Heart right ventricle (tissue), 16 donors: ENCODE measurements at regions not wholly inside any gene's neighbourhood (a gene's known extent, or its start where the extent isn't known, plus 50 kb on each side); places are given as distances from the start of the nearest gene placed in this dataset.

Experiments used
- ATAC-seq, 8 donors: fragments of 200-7000 bp; cut with Tn5 transposase; one replicate each; pipeline ENCODE4 v1.9.1; 2020; ENCODE audit warnings: mild to moderate bottlenecking in 8 of 8, moderate library complexity in 8 of 8, moderate number of reproducible peaks in 1 of 8
- DNase-seq, 2 donors: peaks; one replicate each; pipeline ENCODE4 v3.0.0-alpha.2; 2020
- H3K27ac ChIP-seq, 10 donors: fragments of 200-600 bp; sonication (generic) in 2 of 10; one replicate each; pipeline versions ENCODE4 v1.5.0 to v1.8.0; 2020 to 2022; ENCODE audit warnings: mild to moderate bottlenecking in 3 of 10
- H3K27me3 ChIP-seq, 7 donors: fragments of 200-600 bp; one replicate each; pipeline ENCODE4 v1.8.0; 2021 to 2022; ENCODE audit warnings: mild to moderate bottlenecking in 2 of 7
- H3K36me3 ChIP-seq, 9 donors: fragments of 200-600 bp; sonication (generic) in 1 of 9; one replicate each; pipeline versions ENCODE4 v1.5.0 to v1.8.0; 2020 to 2022; ENCODE audit warnings: mild to moderate bottlenecking in 2 of 9
- H3K4me1 ChIP-seq, 9 donors: fragments of 200-600 bp; sonication (generic) in 1 of 9; one replicate each; pipeline versions ENCODE4 v1.5.0 to v1.8.0; 2020 to 2022; ENCODE audit warnings: mild to moderate bottlenecking in 4 of 9
- H3K4me3 ChIP-seq, 10 donors: fragments of 200-600 bp; sonication (generic) in 2 of 10; one replicate each; pipeline versions ENCODE4 v1.5.0 to v1.8.0; 2020 to 2022; ENCODE audit warnings: mild to moderate bottlenecking in 7 of 10, moderate library complexity in 2 of 10
- H3K9me3 ChIP-seq, 11 donors: fragments of 200-600 bp in 10 of 11; sonication (generic) in 2 of 11; one replicate each; pipeline versions ENCODE4 v1.5.0 to v1.8.0; 2013 to 2022; ENCODE audit warnings: mild to moderate bottlenecking in 2 of 11, control low read depth in 1 of 11, moderate library complexity in 1 of 11
- CTCF ChIP-seq, 9 donors: fragments of 200-600 bp; sonication (generic) in 2 of 9; IDR thresholded peaks; one replicate each; pipeline versions ENCODE4 v1.5.0 to v1.8.0; 2021 to 2022; ENCODE audit warnings: antibody characterized with exemption in 9 of 9, mild to moderate bottlenecking in 5 of 9, moderate library complexity in 1 of 9
- WGBS, 2 donors: extraction: QIAGEN DNeasy Blood & Tissue Kit; methylation state at CpG; one replicate each; pipeline ENCODE4 v1.1.7; 2013; ENCODE audit warnings: inconsistent platforms in 1 of 2; 5-methylcytosine and 5-hydroxymethylcytosine counted together
- intact Hi-C, 10 donors: fragments of 100-400 bp; cut with DNase I; formaldehyde crosslinking; loops; one replicate each; pipeline versions ENCODE4 v1.11.1 to v1.14.2; 2022
- donor health status: Arrhythmogenic right ventricular cardiomyopathy.
- donor health status: ischemic (EF 13 %, LVEDD 7.1; RV severe dilation, severe dysfunction).
- donor health status: healthy with polysubstance abuse.
- donor health status: DM: no; HTN: yes; CAD: no.
- donor health status: DM: no; HTN: no; CAD: no.
- donor health status: ischemic (EF 25% LVEDD 6.9; RV normal size, moderate dysfunction).
- donor health status: ischemic (EF 25% LVEDD 5.7; RV mildly dilated, moderate dysfunction).
- donor health status: healthy.
- donor health status: DM: yes; HTN: yes; CAD: no.
- donor health status: Ischemic cardiomyopathy.
- donor health status: ischemic (EF 35%, LVEDD 5.7; RV mildly dilated, moderate dysfunction).
- donor health status: nonischemic (EF 11% LVEDD 7.7; RV severe dilation, severe dysfunction).
- donor health status: DM: yes; HTN: yes; CAD: no.
- donor health status: PGD.
- donor health status: ischemic (EF 29% LVEDD 5.4; RV normal size, mild dysfunction).
- donor health status: nonischemic (EF 23%, LVEDD 6.1; RV moderate dilation, normal function).

- Histone ChIP-seq H3K36me3 (no peaks in the 10 kb centered on the region), H3K27ac (no peak overlapping the region), H3K4me1 (no peaks in the 10 kb centered on the region), H3K4me3 (no peak overlapping the region), H3K9me3 (no peaks in the 10 kb centered on the region), H3K27me3 (peaks cover 0 to under 1% (median 0%) of the 10 kb centered on the region in 7 donors)
- 91 to 93% methylated on average over 2 of the region's 2 CpGs for WGBS, 2 donors
- no peak for ATAC-seq
- DNase-seq: no peak
- intact Hi-C loops: loop anchor here in 1 of 10 donors (10.0 kb wide), 1 partner anchor 298 kb away; no protein-coding TSS in a partner anchor
- TF ChIP-seq CTCF (IDR thresholded peaks at IDR 0.05): no peak
Measured at GRCh38 chr4:114396808-114397207, 201.8 kb upstream of the UGT8 start.

- H3K27me3 ChIP-seq: peaks cover 0 to 6% (median 0%) of the 10 kb centered on the region in 7 donors
- no peak for TF ChIP-seq CTCF (IDR thresholded peaks at IDR 0.05)
- no peaks in the 10 kb centered on the region for H3K9me3 ChIP-seq
- no peak for DNase-seq
- no peak for ATAC-seq
- no peaks in the 10 kb centered on the region for H3K36me3 ChIP-seq
- intact Hi-C loops: loop anchor here in 1 of 10 donors (10.0 kb wide), 1 partner anchor 296 kb away; no protein-coding TSS in a partner anchor
- H3K4me3 ChIP-seq: no peak overlapping the region
- no peak overlapping the region for H3K27ac ChIP-seq
- H3K4me1 ChIP-seq: no peaks in the 10 kb centered on the region
Measured at GRCh38 chr4:114398410-114398809, 200.2 kb upstream of the UGT8 start.

GRCh38 chr4:114399105-114399504, 199.5 kb upstream of the UGT8 start:
- intact Hi-C loops: loop anchor here in 1 of 10 donors (10.0 kb wide), 1 partner anchor 296 kb away; no protein-coding TSS in a partner anchor
- no peak for TF ChIP-seq CTCF (IDR thresholded peaks at IDR 0.05)
- H3K36me3 ChIP-seq: no peaks in the 10 kb centered on the region
- peaks cover 0 to 6% (median 0%) of the 10 kb centered on the region in 7 donors for H3K27me3 ChIP-seq
- H3K4me1 ChIP-seq: no peaks in the 10 kb centered on the region
- WGBS, 2 donors: 27 to 28% methylated on average over 5 of the region's 5 CpGs
- ATAC-seq (no peak), DNase-seq (no peak)
- H3K4me3 ChIP-seq: no peak overlapping the region
- no peak overlapping the region for H3K27ac ChIP-seq
- H3K9me3 ChIP-seq: peaks cover 0 to 1% (median 0%) of the 10 kb centered on the region in 11 donors

- peaks cover 0 to 6% (median 0%) of the 10 kb centered on the region in 7 donors for H3K27me3 ChIP-seq
- no peak overlapping the region for H3K27ac ChIP-seq
- H3K4me1 ChIP-seq: no peaks in the 10 kb centered on the region
- peaks cover 0 to 8% (median 0%) of the 10 kb centered on the region in 11 donors for H3K9me3 ChIP-seq
- intact Hi-C loops: no loop called here
- TF ChIP-seq CTCF (IDR thresholded peaks at IDR 0.05): no peak
- 67 to 81% methylated on average over 1 of the region's 1 CpG for WGBS, 2 donors
- no peak for DNase-seq
- H3K36me3 ChIP-seq: no peaks in the 10 kb centered on the region
- no peak overlapping the region for H3K4me3 ChIP-seq
- ATAC-seq: no peak
Measured at GRCh38 chr4:114400531-114400930, 198.1 kb upstream of the UGT8 start.
